Dermis microvascular lymphatic vessel endothelial cell (primary cell): ENCODE measurements at regions not wholly inside any gene's neighbourhood (a gene's known extent, or its start where the extent isn't known, plus 50 kb on each side); places are given as distances from the start of the nearest gene placed in this dataset.
A peak's percentile ranks its signal among the peaks of the same experiment; 100 is the strongest.

Experiments used
- DNase-seq, 2 donors: peaks; one replicate each; pipeline versions ENCODE4 v3.0.0 to v3.0.0-alpha.2; 2010; ENCODE audit warnings: low read depth in 2 of 2

DNA sequence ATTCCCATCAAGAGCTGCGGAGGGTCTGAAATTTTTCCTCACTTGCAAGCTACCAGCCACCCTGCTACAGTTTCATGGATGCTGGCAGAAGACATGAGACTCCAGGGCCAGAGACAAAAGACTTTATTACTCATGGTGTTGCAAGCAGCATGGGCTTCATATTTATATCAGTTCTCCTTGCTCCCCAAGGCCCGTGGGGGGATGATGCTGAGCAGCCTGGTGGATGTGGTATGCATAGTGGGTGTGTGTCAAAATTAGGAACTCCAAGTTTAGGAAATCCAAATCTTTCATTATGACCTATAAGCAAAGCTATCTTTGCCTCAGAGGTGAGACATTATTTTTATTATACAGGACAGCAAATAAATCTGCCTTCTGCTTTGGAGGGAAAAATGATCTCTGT lies 105.7 kb upstream of the ALDH1B1 start:
- no peak for DNase-seq

DNA sequence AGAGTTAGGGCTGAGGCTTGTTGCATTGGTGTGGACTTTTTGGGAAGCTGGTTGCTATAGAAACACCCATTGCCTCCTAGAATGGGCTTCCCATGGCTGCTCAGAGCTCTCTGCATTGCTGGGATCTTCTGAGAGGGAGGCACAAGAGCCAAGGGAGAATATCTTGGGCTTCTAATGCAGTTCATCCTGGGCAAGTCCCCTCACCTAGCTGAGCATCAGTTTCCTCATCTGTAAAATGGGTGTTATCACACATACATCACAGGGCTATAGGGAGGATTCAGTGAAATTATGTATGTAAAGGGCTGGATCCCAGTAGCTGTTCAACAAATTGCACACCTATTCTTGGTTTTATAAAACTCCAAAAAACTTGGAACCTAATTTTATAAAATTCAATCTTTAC lies 106.1 kb upstream of the ALDH1B1 start:
- no peak for DNase-seq

DNA sequence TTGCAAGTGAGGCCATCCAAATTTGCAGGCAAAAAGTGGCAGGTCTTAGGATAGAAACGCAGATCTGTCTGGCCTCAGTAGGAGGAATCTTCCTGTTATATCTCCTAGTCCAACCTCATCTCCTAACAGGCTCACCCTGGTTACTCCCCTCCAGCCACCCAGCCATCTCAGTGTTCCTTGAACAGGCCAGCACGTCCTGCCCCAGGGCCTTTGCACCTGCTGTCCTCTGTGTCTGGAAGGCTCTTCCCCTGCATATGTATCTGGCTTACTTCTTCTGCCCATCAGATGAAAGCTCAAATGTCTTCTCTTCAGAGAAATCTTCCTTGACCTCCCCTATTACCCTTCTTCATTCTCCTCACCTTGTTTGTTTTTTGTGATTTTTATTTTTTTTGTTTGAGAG lies 107.3 kb upstream of the ALDH1B1 start:
- no peak for DNase-seq

DNA sequence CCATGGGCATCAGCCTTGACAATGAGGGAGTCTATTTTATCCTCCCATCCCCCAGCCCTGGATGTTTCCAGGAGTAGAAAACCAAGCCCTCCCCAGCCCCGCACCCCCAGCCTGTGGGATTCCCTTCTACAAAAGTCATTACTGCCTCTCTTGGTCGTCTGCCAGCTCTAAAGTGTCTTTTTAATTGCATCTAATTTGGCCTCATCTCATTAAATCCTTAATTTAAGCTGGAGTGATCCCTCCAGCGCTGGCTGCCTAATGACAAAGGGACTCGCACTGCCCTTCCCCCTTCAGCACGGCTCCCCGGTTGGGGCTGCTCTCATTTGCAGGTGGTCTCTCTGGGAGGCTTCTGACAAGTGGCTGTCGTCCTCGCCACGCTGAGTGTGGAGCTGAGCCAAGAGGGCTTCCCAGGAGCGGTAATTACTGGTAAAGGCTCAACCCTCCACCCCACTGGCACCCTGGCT lies 107.9 kb upstream of the ALDH1B1 start:
- DNase-seq = no peak

DNA sequence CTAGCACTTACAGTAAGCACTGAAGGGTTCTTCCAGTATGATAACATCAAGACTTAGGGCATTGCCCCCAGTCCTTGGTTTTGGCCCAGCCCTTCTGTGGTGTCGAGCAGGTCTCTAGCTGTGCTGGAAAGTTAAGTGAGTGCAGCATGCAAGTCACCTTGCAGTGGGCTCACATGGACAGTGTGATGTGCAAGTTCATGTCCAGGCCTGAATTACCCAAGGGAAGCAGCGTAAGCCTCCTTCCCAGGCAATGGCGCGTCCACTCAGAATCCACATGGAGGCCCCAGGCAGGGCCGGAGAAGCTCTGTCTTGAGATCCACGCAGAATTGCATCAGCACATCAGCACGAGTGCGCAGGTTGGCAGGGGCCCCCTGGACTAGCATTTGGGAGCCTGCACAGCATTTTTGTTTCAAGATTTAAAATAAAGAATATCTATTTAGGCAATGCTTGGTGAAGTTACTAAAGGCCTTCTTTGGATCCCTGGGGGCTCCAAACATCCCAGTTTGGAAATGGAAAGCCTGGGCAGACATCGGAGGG lies 108.4 kb upstream of the ALDH1B1 start:
- DNase-seq = no peak

DNA sequence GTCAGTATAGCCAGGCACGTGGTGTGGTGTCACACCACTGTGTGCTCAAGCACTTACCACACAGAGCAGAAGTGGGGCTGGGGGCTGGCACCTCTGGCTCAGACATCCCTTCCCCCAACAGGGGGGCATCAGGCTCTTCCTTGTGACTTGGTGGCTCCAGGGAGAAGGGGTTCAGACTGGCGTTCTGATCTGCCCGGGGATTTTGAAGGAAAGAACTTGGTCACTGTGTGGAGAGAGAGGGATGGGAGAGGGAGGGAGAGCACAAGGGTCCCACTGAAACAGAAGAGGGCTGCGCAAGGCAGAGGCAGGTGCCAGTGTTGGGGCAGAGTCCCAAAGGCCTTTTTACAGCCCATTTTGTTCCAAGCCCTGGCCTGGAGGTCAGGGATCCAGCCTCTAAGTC lies 109.7 kb upstream of the ALDH1B1 start:
- no peak for DNase-seq

DNA sequence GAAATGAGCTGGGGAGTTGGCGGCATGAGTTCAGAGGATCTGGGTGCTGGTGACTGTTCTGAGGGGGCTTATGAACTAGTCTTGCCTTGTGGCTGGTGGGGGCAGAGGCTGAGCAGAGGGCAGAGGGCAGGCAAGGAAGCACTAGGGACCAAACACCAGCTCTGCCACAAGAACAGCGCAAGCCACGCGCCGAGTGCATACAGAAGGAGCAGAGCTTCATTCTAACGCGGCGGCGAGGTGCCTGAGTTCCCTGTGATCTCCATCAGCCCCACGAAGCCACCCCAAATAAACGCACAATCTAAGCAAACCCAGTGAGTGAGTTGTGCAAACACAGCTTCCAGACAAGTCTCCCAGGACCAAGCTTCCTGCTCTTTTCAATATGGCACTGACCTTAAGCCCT lies 110.6 kb upstream of the ALDH1B1 start:
- no peak for DNase-seq

DNA sequence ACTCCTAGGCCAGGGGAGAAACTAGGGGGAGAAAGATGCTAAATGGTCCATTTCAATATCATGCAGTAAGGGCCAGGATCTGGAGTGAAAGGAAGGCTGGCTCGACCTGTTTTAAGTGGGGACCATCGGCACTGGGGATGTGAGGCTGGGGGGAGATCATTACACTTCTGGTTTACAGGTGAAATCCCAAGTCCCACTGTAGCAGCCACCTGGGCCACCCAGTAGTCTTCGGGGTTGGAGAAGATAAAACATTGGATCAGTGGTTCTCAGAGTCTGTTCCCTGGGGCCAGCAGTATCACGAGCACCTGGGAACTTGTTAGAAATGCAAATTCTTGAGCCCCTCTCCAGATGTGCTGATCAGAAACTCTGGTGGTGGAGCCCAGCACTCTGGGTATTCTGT lies 111.3 kb upstream of the ALDH1B1 start:
- no peak for DNase-seq

DNA sequence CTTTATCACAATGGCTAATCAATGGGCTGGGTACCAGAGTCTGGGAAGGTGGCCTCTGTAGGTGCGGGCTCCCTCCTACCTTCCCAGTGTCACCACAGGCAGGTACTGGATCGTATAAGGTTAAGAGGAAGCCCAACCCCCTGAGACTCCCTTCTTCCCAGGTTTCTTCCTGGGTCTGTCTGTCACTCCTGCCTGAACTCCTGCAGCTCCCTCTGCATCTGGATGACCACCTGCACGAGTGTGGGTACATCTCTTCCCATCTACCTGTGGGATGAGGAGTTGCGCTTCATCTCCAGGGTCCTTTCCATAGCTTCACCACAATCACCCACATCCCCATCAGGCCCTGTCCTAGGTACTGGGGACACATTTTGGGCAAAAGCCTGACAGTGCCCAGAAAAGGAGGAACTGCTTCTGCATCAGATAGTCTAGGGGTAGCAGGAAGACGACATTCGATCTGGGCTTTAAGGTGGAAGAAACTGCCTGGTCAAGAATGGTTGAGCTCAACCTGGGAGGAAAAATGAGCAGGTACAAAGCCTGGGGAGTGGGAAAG lies 112.2 kb upstream of the ALDH1B1 start:
- no peak for DNase-seq

DNA sequence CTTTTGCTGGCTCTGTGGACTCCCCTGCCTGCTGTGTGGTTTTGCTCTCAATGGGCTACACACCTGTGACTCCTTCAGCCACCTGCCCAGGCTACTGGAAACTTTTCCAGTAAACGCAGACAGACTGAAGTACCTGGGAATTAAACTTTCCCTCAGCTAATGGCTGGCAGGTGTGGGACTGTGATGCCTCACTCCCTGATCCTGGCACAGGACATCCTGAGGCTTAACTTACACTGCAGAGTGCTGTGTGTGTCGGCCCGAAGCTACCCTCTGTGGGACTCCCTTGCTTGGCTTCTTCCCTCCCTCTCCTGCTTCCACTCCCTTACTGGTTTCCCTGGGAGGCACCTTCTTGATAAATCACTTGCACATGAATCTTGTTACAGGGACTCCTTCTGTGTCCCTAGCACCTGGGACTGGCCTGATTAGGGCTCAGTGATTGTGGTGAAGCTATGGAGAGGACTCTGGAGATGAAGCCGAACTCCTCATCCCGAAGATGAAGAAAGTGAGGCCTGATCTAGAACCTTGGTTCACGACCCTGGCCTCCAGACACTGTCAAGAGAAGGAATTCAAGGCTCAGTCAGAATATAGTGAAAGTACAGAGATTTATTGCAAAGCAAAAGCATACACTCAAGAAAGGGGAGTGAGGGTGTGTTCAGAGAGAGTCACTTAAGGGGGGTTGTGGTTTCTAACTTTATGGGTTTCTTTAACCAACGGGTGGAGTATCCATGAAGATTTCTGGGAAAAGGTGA lies 113.4 kb upstream of the ALDH1B1 start:
- DNase-seq = no peak

DNA sequence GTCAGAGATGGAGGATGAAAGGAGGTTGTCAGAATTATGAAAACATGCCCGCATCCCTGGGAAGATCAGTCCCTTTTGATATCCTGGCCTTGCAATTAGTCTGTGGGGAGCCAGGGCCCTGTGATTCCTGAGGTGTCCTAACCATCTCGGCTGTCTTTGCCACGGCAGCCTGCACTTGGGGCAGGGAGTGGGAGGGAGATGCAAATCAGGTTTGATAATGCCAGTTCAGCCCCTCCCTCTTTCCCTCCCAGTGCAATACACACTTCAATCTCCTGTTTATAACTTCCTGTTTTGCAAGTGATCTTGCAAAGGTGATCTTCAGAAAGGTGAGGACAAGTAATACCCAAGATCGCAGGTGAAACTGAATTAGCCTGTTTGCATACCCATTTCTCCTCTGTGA lies 114.0 kb upstream of the ALDH1B1 start:
- no peak for DNase-seq

DNA sequence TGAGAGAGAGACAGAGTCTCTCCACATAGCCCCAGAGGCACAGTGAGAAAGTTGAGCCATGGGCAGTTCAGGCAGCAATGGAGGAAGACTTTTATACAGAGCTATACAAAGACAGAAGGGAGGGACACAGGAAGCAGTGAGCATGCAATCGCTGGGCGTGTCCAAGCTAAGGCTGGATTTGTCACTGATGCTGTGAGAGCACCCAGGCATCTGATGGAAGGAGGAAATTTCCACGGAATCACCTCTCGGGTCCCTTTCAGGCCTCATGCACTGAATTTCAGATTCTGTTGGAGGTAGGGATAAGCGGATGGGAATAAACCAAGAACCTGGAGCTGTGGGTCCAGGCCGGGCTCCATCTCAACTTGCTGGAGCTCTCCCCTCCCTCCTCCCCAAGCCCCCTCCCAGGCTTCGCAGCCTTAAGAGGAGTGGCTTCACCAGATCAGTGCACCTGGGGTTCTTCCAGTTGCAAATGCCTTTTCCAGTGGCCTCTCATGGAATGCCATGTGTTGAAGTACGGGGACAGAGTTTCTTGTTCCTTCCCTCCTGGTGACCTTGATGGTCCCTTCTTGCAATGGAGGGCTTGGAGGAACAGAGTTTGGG lies 114.8 kb upstream of the ALDH1B1 start:
- no peak for DNase-seq

DNA sequence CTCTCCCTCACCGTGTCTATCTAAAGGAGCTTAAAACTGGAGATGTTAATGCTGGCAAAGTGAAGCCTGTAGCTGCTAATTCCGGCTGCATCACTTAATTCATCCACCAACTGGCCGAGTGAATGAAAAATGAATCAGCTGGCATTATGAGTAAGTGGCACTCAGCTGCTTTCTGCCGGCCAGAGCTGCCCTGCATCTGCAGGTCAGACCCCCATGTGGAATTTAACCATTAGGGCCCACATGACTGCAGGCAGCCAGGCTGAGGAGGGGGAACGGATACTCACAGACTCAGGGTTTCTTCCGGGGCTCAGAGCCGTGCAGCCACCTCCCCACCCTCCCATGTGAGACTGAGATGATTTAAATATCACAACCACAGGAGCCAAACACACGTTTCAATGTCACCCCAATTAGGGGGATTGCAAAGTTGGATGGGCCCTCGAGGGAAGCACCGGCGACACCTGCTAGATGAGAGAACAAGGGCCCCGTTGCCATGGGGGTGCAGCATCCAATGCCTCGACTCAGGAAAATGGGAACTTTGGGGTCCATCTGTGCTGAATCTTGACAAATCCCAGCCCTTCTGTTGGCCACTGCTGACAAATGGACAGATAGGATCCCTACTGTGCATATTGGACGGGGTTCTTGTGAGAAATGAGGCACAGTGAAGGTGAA lies 115.6 kb upstream of the ALDH1B1 start:
- no peak for DNase-seq

DNA sequence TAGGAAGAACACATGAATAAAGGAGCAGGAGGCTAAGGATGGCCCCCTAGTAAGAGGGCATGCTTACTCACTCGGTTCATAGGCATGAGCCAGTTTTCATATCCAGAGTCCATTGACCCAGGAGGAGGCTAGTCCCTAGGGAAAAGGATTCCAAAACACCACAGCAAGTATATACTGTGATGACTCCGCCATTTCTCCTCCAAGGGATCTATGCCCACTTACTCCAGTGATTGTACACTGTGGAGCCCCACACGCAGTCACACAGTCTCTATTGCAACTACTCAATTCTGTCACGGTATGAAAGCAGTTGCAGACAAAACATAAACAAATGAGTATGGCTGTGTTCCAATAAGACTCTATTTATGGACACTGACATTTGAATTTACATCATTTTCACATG lies 117.7 kb upstream of the ALDH1B1 start:
- DNase-seq = no peak

DNA sequence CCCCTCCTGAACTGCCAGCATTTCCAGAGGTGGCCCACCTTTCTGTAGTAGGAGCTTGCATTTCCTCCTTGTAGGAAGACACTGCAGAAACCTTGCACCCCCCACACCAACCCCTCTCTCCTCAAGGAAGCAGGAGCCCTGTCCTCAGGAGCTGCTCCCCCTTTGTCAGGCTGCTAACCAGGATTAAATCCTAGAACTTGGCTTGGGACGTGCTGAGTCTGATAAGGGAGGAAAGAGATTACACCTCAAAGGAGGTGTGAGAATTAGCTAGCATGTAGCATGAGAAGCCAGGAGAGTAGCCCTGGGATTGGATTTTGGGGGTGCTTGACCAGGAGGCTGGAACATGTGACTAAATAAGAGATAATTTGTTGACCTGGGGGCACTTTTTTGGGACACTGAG lies 119.8 kb upstream of the ALDH1B1 start:
- DNase-seq = no peak

DNA sequence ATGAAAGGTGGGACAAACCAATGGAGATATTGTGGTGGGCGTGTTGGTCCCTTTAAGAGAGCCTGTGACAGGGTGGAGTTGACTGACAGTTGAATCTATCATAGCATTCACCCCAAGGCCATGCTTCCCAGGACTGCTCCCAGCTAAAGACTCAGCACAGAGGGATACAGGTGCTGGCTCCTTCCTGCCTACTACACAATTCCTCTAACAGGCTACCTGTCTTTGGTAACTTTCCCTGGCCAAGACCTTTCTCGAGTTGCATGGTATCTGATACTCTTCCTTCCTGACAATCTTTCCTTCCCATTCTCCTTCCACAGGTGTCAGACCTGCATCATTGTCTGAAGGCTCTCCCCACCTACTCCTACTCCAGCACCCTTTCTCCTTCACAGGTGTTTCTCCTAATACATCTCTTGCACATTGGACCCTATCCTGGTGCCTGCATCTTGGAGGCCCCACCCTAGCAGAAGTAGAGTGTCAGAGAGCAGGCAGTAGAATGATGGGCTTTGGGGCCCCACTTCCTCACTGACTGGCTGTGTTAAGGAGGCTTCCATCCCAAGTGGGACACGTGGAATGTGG lies 120.7 kb upstream of the ALDH1B1 start:
- no peak for DNase-seq

DNA sequence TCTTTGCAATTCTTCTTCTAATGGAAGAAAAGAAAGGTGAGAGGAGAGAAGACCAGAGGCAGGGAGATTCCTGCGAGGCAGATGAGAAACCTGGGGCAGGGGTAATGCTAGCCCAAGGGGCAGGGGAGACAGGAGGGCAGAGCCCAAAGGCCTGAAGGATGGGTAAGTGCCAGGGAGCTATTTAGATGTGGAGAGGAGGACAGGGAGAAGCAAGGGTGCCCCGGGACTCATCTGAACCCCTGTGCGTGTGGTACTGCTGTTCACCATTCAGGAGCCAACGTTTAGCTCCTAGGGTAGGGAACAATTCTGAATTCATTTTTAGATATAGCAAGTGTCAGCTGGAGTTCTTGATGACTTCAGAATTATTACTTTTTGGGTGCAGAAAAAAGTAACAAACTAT lies 122.7 kb upstream of the ALDH1B1 start:
- no peak for DNase-seq

DNA sequence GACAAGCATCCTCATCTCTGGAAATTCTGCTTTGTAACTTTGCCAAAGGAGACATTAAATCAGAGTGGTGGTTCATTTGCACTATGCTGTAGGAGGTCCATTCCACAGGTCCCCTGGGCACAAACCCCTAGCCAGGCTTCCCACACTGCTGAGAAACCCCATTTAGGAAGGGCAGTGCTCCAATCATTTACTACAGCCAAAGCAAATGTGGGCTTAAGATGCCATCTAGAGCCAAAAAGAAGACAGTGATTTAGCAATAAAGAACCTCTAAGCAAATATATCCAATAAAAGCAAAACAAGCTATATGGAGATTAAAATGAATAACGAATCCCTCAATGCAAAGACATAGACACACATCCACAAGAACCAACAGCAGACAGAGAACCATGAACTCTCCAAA lies 129.0 kb upstream of the ALDH1B1 start:
- peak; percentile 36 to 53 for DNase-seq

DNA sequence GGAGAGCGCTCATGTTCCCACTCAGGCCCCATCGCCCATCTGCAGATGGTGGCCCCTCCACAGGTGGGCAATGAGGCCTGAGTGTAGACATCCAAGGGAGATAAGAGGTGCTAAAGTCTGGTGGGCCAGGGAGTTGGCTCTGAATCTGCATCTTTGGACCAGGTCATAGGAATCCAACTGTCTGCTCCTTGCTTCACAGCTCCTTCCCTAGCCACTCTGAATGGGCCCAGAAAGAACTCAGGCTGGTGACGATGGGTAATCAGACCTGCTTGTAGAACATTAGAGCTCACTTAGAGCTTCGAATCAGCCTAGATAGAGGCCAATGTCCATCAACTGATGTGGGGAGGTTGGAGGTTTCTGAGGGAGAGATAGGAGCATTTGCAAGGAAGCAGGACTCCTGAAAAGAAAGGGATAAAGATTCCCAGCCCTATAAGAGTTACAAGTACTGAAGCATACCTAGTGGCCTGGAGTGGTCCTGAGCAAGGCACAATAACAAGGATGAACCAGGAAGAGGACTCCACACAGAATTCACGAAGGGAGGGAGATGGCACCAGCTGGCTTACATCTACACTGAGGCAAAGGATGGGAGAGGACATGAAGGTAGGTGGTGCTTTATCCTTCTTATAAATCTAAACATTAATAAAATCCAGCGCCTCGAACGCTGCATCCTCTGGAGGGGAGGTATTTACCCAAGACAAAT lies 132.8 kb upstream of the ALDH1B1 start:
- DNase-seq = no peak

DNA sequence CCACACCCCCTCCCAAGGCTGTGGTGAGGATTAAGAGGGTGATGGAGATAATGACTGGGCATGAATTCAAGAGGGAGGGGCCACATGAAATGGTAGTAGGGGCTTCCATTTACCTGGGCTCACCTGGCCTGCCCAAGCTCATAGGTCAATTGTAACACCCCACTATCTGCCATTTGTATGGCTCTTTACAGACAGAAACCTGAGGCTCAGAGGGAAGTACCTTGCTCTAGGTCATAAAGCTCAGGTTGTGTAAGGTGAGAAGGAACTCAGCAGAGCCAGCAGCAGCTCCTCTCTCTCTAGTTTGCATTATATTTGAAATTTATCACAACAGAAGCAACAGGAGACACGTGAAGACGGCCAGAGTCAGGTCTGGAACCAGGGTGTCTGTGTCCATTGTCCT lies 133.4 kb upstream of the ALDH1B1 start:
- no peak for DNase-seq

DNA sequence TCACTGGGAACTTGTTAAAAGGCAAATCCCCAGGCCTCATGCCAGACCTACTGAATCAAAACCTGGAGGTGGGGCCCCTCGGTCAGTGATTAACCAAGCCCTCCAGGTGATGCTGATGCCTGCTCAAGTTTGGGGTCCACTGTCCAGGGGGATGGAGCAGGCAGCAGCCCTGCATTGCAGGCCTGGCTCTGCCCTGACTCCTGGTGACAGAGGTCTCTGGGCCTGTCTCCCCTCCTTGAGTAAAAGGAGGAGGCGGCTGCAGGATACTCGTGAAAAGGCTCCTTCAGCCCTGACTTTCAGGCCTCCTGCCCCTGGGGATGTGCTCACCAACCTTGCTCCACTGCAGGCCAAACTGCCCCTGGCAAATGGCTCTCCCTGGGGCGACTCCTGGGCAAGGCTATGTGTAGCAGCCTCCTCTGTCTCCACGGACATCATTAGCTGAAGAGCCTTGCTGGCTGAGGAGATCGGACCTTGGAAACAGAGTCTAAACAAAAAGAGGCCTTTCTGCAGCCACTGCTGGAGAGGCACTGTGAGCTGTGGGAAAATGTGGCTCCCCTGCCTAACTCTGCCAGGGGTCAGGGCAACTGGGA lies 134.8 kb upstream of the ALDH1B1 start:
- no peak for DNase-seq
